ENCODE measurements at regions not wholly inside any gene's neighbourhood (a gene's known extent, or its start where the extent isn't known, plus 50 kb on each side); places are given as distances from the start of the nearest gene placed in this dataset.

DNA sequence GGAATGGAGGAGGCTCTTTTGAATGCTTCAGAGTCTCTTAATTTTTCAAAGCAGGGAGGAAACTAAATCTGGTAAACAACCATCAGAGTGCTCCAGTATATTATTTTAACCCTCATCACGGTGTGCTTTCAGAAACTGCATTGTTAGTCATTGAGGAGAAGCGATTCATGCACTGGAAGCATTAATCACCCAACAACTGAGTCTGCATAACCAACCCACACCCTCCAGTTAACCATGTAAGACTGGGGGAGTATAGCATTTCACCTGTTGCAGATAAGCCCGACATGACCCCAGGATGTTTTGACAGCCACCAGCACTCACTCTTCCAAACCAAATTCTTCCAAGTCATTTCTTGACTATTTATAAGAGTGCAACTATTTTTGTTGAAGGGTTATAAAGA is 257.6 kb downstream of the GATA3 start:
- Histone ChIP-seq H3K27me3 (replicated peaks in 1 of 2; ENCODE audit: control insufficient read depth in 2 of 2, insufficient read depth in 2 of 2, low read length in 1 of 2) (no peaks in the 10 kb centered on the region), H3K4me1 (ENCODE audit: control insufficient read depth, insufficient read depth, low read length) (no peaks in the 10 kb centered on the region), H3K36me3 (ENCODE audit: control insufficient read depth in 2 of 2, insufficient read depth in 2 of 2, low read length in 1 of 2) (no peaks in the 10 kb centered on the region), H3K4me2 (ENCODE audit: control insufficient read depth, insufficient read depth) (no peak overlapping the region), H3K9ac (ENCODE audit: control insufficient read depth, insufficient read depth, low read length) (no peak overlapping the region), H4K20me1 (ENCODE audit: control insufficient read depth, insufficient read depth) (no peaks in the 10 kb centered on the region), H3K9me3 (replicated peaks; ENCODE audit: control insufficient read depth, insufficient read depth, low read length) (no peaks in the 10 kb centered on the region), H3K79me2 (ENCODE audit: control insufficient read depth, insufficient read depth, low read length) (no peaks in the 10 kb centered on the region), H2AFZ (ENCODE audit: control insufficient read depth, low read depth, low read length) (no peak overlapping the region), H3K4me3 (no peak overlapping the region), H3K27ac (ENCODE audit: control insufficient read depth, insufficient read depth) (no peak overlapping the region)
- no peak for DNase-seq (ENCODE audit: low read depth, low spot score)
- TF ChIP-seq SMAD5 (IDR thresholded peaks at IDR 0.05; ENCODE audit: low read depth) (no peak), SRF (IDR thresholded peaks at IDR 0.05; ENCODE audit: low read depth in 2 of 2, low read length in 2 of 2) (no peak), POLR2AphosphoS5 (IDR thresholded peaks at IDR 0.05; ENCODE audit: low read length) (no peak), DPF2 (IDR thresholded peaks at IDR 0.05) (no peak), HDAC2 (IDR thresholded peaks at IDR 0.05) (no peak), BRCA1 (IDR thresholded peaks at IDR 0.05; ENCODE audit: low read depth, low read length) (no peak), POLR2AphosphoS2 (IDR thresholded peaks at IDR 0.05; ENCODE audit: low read depth, low read length) (no peak), NFIC (IDR thresholded peaks at IDR 0.05; ENCODE audit: low read depth, low read length) (no peak), ATF7 (IDR thresholded peaks at IDR 0.05; ENCODE audit: low read depth) (no peak)
- TF ChIP-seq, protein P1, sequence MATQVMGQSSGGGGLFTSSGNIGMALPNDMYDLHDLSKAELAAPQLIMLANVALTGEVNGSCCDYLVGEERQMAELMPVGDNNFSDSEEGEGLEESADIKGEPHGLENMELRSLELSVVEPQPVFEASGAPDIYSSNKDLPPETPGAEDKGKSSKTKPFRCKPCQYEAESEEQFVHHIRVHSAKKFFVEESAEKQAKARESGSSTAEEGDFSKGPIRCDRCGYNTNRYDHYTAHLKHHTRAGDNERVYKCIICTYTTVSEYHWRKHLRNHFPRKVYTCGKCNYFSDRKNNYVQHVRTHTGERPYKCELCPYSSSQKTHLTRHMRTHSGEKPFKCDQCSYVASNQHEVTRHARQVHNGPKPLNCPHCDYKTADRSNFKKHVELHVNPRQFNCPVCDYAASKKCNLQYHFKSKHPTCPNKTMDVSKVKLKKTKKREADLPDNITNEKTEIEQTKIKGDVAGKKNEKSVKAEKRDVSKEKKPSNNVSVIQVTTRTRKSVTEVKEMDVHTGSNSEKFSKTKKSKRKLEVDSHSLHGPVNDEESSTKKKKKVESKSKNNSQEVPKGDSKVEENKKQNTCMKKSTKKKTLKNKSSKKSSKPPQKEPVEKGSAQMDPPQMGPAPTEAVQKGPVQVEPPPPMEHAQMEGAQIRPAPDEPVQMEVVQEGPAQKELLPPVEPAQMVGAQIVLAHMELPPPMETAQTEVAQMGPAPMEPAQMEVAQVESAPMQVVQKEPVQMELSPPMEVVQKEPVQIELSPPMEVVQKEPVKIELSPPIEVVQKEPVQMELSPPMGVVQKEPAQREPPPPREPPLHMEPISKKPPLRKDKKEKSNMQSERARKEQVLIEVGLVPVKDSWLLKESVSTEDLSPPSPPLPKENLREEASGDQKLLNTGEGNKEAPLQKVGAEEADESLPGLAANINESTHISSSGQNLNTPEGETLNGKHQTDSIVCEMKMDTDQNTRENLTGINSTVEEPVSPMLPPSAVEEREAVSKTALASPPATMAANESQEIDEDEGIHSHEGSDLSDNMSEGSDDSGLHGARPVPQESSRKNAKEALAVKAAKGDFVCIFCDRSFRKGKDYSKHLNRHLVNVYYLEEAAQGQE (IDR thresholded peaks at IDR 0.05; ENCODE audit: low read depth, low read length) = no peak
- TF ChIP-seq, protein P2, sequence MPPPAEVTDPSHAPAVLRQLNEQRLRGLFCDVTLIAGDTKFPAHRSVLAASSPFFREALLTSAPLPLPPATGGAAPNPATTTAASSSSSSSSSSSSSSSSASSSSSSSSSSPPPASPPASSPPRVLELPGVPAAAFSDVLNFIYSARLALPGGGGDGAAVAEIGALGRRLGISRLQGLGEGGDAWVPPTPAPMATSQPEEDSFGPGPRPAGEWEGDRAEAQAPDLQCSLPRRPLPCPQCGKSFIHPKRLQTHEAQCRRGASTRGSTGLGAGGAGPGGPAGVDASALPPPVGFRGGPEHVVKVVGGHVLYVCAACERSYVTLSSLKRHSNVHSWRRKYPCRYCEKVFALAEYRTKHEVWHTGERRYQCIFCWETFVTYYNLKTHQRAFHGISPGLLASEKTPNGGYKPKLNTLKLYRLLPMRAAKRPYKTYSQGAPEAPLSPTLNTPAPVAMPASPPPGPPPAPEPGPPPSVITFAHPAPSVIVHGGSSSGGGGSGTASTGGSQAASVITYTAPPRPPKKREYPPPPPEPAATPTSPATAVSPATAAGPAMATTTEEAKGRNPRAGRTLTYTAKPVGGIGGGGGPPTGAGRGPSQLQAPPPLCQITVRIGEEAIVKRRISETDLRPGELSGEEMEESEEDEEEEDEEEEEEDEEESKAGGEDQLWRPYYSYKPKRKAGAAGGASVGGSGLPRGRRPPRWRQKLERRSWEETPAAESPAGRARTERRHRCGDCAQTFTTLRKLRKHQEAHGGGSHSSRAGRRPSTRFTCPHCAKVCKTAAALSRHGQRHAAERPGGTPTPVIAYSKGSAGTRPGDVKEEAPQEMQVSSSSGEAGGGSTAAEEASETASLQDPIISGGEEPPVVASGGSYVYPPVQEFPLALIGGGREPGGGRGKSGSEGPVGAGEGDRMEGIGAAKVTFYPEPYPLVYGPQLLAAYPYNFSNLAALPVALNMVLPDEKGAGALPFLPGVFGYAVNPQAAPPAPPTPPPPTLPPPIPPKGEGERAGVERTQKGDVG (CRISPR knock-in tag; IDR thresholded peaks at IDR 0.05) = no peak
- no peak for FAIRE-seq
- ChIA-PET POLR2A (no interaction called here), CTCF (no interaction called here), SMC1A (ENCODE audit: uncharacterized antibody, unreplicated experiment) (no interaction called here), RAD21 (ENCODE audit: unreplicated experiment) (no interaction called here)
- ATAC-seq = no peak
- 0% methylated on average over 3 of the region's 3 CpGs for WGBS (ENCODE audit: insufficient coverage, insufficient replicate concordance, low lambda C conversion rate, missing lambda C conversion rate)
- in situ Hi-C loops (cut with MboI) (no loop called here), intact Hi-C loops (cut with micrococcal nuclease; ENCODE audit: unreplicated experiment) (no loop called here)
- BruUV-seq (replicated peaks) = no TSS peak
